Neural cell (in vitro differentiated cells): ENCODE measurements at regions not wholly inside any gene's neighbourhood (a gene's known extent, or its start where the extent isn't known, plus 50 kb on each side); places are given as distances from the start of the nearest gene placed in this dataset.

Experiments used
- H2AFZ ChIP-seq: fragments of 200-600, 300-800 bp; sonication (generic), shearing (Covaris generic); 2 replicates; pipeline ENCODE4 v1.6.0; 2014; ENCODE audit warnings: low read depth, mild to moderate bottlenecking, antibody characterized with exemption, low read length, moderate library complexity
- H3F3A ChIP-seq: fragments of 200-600 bp; shearing (Covaris generic); 2 replicates; pipeline ENCODE4 v1.6.1; 2016; ENCODE audit warnings: mild to moderate bottlenecking, moderate library complexity, mixed read lengths, antibody characterized with exemption, low read length; ENCODE audit not compliant: insufficient read depth, poor library complexity, severe bottlenecking
- H3K27ac ChIP-seq: fragments of 200-600, 300-800 bp; sonication (generic), shearing (Covaris generic); 2 replicates; pipeline ENCODE4 v1.5.1; 2014; ENCODE audit warnings: mild to moderate bottlenecking, low read length, moderate library complexity
- H3K27me3 ChIP-seq: fragments of 300-800, 200-600 bp; sonication (generic), shearing (Covaris generic); 2 replicates; pipeline ENCODE4 v1.6.0; 2014; ENCODE audit warnings: mild to moderate bottlenecking, low read depth, low read length, moderate library complexity; ENCODE audit not compliant: insufficient read depth
- H3K36me3 ChIP-seq: fragments of 300-800, 200-600 bp; sonication (generic), shearing (Covaris generic); 2 replicates; pipeline ENCODE4 v1.5.1; 2014; ENCODE audit warnings: mild to moderate bottlenecking, antibody characterized with exemption, low read length, moderate library complexity; ENCODE audit not compliant: insufficient read depth
- H3K4me2 ChIP-seq: fragments of 300-800, 200-600 bp; sonication (generic), shearing (Covaris generic); 2 replicates; pipeline ENCODE4 v1.6.0; 2014; ENCODE audit warnings: mild to moderate bottlenecking, low read length
- H3K4me3 ChIP-seq: fragments of 300-800, 200-600 bp; sonication (generic), shearing (Covaris generic); 2 replicates; pipeline ENCODE4 v1.5.1; 2014; ENCODE audit warnings: mild to moderate bottlenecking, low read length, moderate library complexity
- H3K79me2 ChIP-seq: fragments of 200-600 bp; shearing (Covaris generic); replicated peaks from 2 replicates; pipeline ENCODE4 v1.6.0; 2014; ENCODE audit warnings: mild to moderate bottlenecking, low read length, moderate library complexity; ENCODE audit not compliant: insufficient read depth
- H3K9ac ChIP-seq: fragments of 300-800, 200-600 bp; sonication (generic), shearing (Covaris generic); 2 replicates; pipeline ENCODE4 v1.6.1; 2016; ENCODE audit warnings: mild to moderate bottlenecking, low read length, mixed read lengths
- H3K9me2 ChIP-seq: fragments of 200-600 bp; shearing (Covaris generic); 2 replicates; pipeline ENCODE4 v1.6.1; 2016; ENCODE audit warnings: mild to moderate bottlenecking, low read length, mixed read lengths; ENCODE audit not compliant: insufficient read depth
- H3K9me3 ChIP-seq: fragments of 200-600, 300-800 bp; sonication (generic), shearing (Covaris generic); 2 replicates; pipeline ENCODE4 v1.6.1; 2016; ENCODE audit warnings: mild to moderate bottlenecking, mixed run types, low read length, moderate library complexity, mixed read lengths
- H4K20me1 ChIP-seq: fragments of 200-600 bp; shearing (Covaris generic); 2 replicates; pipeline ENCODE4 v1.6.1; 2016; ENCODE audit warnings: mild to moderate bottlenecking, mixed run types; ENCODE audit not compliant: insufficient read depth
- EP300 ChIP-seq: fragments of 450-650 bp; conservative IDR thresholded peaks from 2 replicates; pipeline ENCODE4 v1.6.1; 2014; ENCODE audit warnings: antibody characterized with exemption, mild to moderate bottlenecking, moderate library complexity; ENCODE audit not compliant: poor library complexity, severe bottlenecking
- EZH2 ChIP-seq: fragments of 200-600, 300-800 bp; shearing (Covaris generic), sonication (generic); IDR thresholded peaks from 2 replicates; pipeline ENCODE4 v1.6.1; 2014; ENCODE audit warnings: antibody characterized with exemption, low read length, borderline replicate concordance, mild to moderate bottlenecking; ENCODE audit not compliant: insufficient read depth, poor library complexity, severe bottlenecking
- MXI1 ChIP-seq: fragments of 450-650 bp; conservative IDR thresholded peaks from 2 replicates; pipeline ENCODE4 v1.6.1; 2014; ENCODE audit warnings: antibody characterized with exemption, mild to moderate bottlenecking; ENCODE audit not compliant: poor library complexity, severe bottlenecking
- POLR2AphosphoS5 ChIP-seq: IDR thresholded peaks from 2 replicates; pipeline ENCODE4 v1.6.1; 2012
- RAD21 ChIP-seq: fragments of 450-650 bp; conservative IDR thresholded peaks from 2 replicates; pipeline ENCODE4 v1.6.1; 2014; ENCODE audit warnings: antibody characterized with exemption, mild to moderate bottlenecking, moderate library complexity
- SMC3 ChIP-seq: fragments of 450-650 bp; conservative IDR thresholded peaks from 2 replicates; pipeline ENCODE4 v1.6.1; 2014; ENCODE audit warnings: antibody characterized with exemption, mild to moderate bottlenecking, moderate library complexity; ENCODE audit not compliant: poor library complexity
- TAF1 ChIP-seq: IDR thresholded peaks from 2 replicates; pipeline ENCODE4 v1.6.1; 2012; ENCODE audit warnings: low read depth
- TF ChIP-seq, protein P1 (sequence below): fragments of 450-650 bp; IDR thresholded peaks from 2 replicates; pipeline ENCODE4 v1.5.1; 2014; ENCODE audit warnings: antibody characterized with exemption, mild to moderate bottlenecking, moderate library complexity; ENCODE audit not compliant: poor library complexity, severe bottlenecking
- TF ChIP-seq, protein P2 (sequence below): IDR thresholded peaks from 2 replicates; pipeline ENCODE4 v1.6.1; 2012; ENCODE audit warnings: borderline replicate concordance

DNA sequence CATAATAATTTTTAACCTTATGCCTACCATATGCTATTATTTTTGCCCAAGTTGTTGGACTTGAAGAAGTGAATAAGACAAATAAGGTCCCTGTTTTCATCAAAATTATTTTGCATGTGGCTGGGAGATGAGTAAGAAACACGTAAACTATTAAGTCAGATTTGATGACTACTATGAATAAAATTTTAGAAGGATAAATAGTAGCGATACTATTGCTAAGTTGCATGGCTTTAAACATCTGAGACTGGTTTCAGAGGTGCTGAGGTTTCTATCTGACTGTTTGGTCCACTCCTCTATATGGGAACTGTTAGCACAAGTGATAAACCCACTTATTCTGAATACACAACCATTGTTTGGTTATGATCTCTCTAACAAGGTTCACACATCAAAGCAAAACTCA lies 674.3 kb upstream of the MDGA2 start:
- Histone ChIP-seq H3K4me2 (no peak overlapping the region), H4K20me1 (no peaks in the 10 kb centered on the region), H3K27ac (no peak overlapping the region), H3K36me3 (no peaks in the 10 kb centered on the region), H3K79me2 (no peaks in the 10 kb centered on the region), H3K27me3 (no peaks in the 10 kb centered on the region), H3F3A (no peaks in the 10 kb centered on the region), H3K4me3 (no peak overlapping the region), H2AFZ (no peak overlapping the region), H3K9me3 (no peaks in the 10 kb centered on the region), H3K9ac (no peak overlapping the region), H3K9me2 (no peaks in the 10 kb centered on the region)
- TF ChIP-seq, protein P1, sequence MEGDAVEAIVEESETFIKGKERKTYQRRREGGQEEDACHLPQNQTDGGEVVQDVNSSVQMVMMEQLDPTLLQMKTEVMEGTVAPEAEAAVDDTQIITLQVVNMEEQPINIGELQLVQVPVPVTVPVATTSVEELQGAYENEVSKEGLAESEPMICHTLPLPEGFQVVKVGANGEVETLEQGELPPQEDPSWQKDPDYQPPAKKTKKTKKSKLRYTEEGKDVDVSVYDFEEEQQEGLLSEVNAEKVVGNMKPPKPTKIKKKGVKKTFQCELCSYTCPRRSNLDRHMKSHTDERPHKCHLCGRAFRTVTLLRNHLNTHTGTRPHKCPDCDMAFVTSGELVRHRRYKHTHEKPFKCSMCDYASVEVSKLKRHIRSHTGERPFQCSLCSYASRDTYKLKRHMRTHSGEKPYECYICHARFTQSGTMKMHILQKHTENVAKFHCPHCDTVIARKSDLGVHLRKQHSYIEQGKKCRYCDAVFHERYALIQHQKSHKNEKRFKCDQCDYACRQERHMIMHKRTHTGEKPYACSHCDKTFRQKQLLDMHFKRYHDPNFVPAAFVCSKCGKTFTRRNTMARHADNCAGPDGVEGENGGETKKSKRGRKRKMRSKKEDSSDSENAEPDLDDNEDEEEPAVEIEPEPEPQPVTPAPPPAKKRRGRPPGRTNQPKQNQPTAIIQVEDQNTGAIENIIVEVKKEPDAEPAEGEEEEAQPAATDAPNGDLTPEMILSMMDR = no peak
- TF ChIP-seq POLR2AphosphoS5 (no peak), EZH2 (no peak), EP300 (no peak), RAD21 (no peak), TAF1 (no peak), MXI1 (no peak), SMC3 (no peak)
- TF ChIP-seq, protein P2, sequence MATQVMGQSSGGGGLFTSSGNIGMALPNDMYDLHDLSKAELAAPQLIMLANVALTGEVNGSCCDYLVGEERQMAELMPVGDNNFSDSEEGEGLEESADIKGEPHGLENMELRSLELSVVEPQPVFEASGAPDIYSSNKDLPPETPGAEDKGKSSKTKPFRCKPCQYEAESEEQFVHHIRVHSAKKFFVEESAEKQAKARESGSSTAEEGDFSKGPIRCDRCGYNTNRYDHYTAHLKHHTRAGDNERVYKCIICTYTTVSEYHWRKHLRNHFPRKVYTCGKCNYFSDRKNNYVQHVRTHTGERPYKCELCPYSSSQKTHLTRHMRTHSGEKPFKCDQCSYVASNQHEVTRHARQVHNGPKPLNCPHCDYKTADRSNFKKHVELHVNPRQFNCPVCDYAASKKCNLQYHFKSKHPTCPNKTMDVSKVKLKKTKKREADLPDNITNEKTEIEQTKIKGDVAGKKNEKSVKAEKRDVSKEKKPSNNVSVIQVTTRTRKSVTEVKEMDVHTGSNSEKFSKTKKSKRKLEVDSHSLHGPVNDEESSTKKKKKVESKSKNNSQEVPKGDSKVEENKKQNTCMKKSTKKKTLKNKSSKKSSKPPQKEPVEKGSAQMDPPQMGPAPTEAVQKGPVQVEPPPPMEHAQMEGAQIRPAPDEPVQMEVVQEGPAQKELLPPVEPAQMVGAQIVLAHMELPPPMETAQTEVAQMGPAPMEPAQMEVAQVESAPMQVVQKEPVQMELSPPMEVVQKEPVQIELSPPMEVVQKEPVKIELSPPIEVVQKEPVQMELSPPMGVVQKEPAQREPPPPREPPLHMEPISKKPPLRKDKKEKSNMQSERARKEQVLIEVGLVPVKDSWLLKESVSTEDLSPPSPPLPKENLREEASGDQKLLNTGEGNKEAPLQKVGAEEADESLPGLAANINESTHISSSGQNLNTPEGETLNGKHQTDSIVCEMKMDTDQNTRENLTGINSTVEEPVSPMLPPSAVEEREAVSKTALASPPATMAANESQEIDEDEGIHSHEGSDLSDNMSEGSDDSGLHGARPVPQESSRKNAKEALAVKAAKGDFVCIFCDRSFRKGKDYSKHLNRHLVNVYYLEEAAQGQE = no peak

DNA sequence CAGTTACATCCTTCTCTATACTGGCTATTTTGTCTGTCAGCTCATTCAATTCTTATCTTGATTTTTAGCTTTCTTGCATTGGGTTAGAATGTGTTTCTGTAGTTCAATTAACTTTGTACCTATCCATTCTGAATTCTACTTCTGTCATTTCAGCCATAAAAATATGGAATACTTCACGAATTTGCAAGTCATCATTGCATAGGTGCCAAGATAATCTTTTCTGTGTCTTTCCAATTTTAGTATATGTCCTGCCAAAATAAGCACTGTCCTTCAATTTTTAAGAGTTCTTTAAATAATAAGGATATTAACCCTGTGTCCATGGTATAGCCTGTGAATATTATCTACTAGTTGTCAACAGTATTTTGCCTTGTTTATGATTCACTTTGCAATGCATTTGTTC lies 665.7 kb upstream of the MDGA2 start:
- TF ChIP-seq TAF1 (no peak), RAD21 (no peak), MXI1 (no peak), EZH2 (no peak), SMC3 (no peak), EP300 (no peak), POLR2AphosphoS5 (no peak)
- TF ChIP-seq, protein P1 = no peak
- TF ChIP-seq, protein P2 = no peak
- H3F3A ChIP-seq = no peaks in the 10 kb centered on the region
- no peaks in the 10 kb centered on the region for H3K79me2 ChIP-seq
- no peak overlapping the region for H3K9ac ChIP-seq
- H3K27ac ChIP-seq = no peak overlapping the region
- H4K20me1 ChIP-seq = no peaks in the 10 kb centered on the region
- H3K9me2 ChIP-seq = no peaks in the 10 kb centered on the region
- H3K9me3 ChIP-seq = no peaks in the 10 kb centered on the region
- no peak overlapping the region for H2AFZ ChIP-seq
- H3K27me3 ChIP-seq = no peaks in the 10 kb centered on the region
- H3K36me3 ChIP-seq = no peaks in the 10 kb centered on the region
- H3K4me2 ChIP-seq = no peak overlapping the region
- no peak overlapping the region for H3K4me3 ChIP-seq
